SIG-M5 treated with dmso at 0.1 percent for 504 hours (cell line): ENCODE measurements at regions not wholly inside any gene's neighbourhood (a gene's known extent, or its start where the extent isn't known, plus 50 kb on each side); places are given as distances from the start of the nearest gene placed in this dataset.

Experiments used
- DNase-seq: peaks from one replicate; lab custom pipeline; 2025; ENCODE audit not compliant: unreplicated experiment; lab: John Stamatoyannopoulos, UW

DNA sequence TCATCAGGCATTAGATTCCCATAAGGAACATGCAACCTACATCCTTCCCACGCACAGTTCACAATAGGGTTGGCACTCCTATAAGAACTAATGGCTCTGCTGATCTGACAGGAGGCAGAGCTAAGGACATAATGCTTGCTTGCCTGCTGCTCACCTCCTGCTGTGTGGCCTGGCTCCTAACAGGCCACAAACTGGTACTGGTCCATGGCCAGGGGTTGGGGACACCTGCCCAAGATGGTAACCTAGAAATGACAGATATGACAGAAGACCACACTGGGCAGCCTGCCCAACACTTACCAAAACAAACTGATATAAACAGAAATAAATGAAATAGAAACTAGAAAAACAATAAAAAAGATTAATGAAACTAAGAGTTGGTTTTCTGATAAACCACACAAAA lies 325.6 kb downstream of the SEC23A start:
- DNase-seq, result no peak

DNA sequence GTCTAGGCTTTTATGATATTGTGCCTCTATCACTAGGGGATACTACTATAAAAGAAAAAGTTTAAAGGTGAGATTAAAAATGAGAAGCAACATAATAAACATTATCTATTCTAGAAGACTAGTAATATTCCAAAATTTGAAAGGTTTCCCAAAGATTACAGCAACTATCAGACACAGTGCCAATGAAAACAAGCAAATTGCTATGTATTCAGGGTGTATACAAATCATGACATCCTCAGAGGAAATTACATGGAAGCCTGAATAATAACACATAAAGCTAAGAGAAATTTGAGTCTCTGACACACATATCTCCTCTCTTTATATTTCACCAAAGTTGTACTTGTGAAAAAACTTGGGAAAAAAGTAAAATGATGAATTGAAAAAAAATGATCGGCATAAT lies 327.0 kb downstream of the SEC23A start:
- DNase-seq, result no peak

DNA sequence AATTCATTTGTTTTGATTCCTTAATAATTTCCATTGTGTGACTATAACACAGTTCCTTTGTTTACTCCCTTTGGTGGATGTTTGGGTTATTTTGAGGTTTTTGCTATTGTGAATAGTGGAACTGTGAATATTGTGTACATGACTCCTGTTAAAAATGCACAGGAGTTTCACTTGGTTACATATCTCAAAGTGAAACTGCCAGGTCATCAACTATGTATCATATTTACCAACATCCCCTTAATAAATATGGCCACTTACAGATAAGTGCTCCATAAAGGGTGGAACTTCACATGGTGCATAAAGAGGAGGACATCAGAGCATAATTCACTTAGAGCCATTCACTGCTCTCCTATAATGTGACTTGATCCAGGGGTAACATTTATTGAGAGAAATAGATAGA lies 328.9 kb downstream of the SEC23A start:
- no peak for DNase-seq

DNA sequence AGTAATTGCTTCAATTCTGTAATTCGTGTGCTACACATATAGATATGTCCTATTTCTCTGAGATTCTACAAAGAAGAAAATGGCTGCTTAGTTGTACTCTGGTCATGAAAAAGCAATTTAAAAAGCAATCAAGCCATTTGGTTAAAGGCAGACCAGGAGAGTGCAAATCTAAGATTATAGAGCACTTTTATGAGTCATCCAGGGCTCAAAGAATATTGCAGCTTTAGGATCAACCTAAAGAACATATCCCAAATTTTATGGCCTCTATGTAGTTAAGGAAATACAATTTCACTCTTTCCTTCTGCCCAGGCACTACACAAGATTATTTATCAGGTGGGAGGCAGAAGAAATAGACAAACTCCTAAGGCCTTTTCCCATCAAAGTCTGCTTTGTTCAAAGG lies 332.8 kb downstream of the SEC23A start:
- no peak for DNase-seq

GRCh38 chr14:38762845-38763244 lies 340.2 kb downstream of the SEC23A start:
- no peak for DNase-seq

GRCh38 chr14:38762426-38762825 lies 340.6 kb downstream of the SEC23A start:
- no peak for DNase-seq

- DNase-seq, result no peak
Observed at GRCh38 chr14:38761033-38761432, 342.0 kb downstream of the SEC23A start.

DNA sequence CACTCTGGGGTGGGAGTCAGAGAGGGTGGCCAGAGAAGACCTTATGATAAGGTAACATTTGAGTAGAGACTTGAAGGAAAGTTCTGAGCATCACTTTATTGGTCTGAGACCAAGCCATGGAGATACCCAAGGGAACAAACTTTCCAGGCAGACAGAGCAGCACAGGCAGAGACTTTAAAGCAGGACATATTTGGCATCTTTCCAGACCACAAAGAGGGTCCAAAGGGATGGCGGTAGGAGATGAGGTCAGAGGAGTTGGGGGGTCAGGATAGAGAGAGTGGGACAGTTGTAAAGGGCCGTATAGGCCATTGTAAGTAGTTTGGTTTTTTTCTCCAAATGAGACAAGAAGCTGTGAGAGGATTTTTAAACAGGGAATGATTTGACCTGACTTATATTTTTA lies 344.4 kb downstream of the SEC23A start:
- no peak for DNase-seq

DNA sequence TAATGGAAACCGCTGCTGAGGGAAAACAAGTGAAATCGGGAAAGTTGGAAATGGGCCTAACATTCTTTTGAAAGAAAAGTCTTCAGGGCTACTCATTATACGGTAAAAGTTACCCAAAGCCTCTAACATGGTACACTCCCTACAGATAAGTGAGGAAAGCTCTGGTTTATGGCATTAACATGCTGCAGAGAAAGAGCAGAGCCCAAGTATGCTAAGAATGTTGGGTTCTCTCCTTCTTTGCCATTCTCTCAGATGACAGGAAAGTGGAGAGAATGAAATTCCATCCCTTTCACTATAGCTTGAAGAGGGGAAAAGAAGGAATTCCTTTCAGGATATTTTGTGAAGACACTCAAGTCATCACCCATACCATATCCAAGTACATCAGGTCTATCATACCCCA lies 348.0 kb downstream of the SEC23A start:
- no peak for DNase-seq

GRCh38 chr14:38752750-38753149 lies 350.3 kb downstream of the SEC23A start:
- DNase-seq, result no peak

- no peak for DNase-seq
Observed at GRCh38 chr14:38752341-38752740, 350.7 kb downstream of the SEC23A start.

DNA sequence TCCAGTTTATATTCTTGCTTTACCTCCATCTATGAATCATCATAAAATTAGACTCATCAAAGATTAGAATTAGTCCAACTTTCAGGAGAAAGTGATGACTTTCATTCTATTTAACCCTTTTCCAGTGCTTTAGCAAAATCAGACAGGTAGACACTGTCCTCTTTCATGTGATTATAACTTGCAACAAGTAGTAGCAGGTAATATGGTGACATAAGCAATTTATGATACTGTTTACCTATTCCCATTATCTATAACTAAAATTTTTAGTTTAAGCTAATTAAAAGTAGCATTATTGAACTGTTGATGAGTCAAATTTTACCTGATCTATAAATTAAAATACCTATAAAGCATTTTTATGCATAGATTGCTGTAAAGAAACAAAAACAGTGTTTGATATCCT lies 351.6 kb downstream of the SEC23A start:
- no peak for DNase-seq

DNA sequence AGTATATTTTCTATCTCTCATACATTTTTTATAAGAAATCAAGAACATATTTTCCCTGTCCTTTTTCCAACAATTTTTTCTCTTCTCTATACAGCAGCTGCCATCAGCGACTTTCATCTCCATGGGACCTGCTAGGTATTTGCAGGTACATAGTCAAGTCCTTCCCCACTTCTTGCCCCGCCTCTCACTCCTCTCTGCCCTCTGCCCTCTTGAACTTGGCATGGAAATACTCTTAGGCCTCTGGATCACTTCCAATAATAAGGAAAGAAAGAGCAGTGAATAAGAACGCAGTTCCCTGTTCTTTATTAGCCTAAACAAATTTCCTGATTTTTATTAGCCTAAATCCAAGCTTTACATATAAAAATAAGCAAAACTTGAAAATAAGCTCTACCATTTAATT lies 353.1 kb downstream of the SEC23A start:
- DNase-seq, result no peak

DNA sequence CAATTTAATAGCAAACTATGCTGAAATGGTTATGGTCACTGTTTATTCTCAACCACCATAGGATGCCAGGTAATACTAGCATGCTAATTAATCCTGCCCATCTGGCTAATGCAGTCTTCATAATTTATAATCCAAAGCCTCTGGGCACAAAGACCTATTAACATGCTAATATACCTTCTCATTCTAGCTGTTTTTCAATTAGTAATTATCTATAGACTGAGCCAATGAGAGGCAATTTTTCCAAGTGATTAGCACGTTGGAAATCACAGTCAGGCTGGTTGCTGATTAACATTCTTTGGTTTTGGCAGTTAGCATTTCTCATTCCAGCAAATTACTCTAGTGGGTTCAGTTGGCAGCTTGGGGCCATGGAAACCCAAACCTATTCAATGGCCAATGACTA lies 357.2 kb downstream of the SEC23A start:
- no peak for DNase-seq

GRCh38 chr14:38743966-38744584 lies 359.0 kb downstream of the SEC23A start:
- no peak for DNase-seq

- DNase-seq, result no peak
Observed at GRCh38 chr14:38737686-38738407, 365.2 kb downstream of the SEC23A start.

DNA sequence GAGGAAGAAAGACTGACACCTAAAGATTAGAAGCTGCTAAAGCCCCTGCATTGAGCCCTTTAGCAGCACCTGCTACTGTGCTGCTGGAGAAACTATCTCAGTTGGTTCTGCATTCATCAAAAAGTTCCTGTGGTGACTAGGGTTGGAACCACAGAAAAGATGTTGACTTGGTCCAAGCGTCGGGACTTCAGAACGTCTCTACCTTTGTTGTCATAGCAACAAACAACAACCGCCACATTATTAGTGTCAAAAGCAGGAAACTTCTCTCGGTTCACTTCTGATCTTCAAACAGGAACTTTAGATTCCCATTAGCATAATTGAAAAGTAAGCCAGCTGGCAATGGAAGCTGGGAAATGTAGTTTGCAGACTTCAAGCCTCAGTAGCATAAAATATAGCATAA lies 368.0 kb downstream of the SEC23A start:
- DNase-seq, result no peak

- DNase-seq, result no peak
Observed at GRCh38 chr14:38731962-38732361, 371.1 kb downstream of the SEC23A start.

DNA sequence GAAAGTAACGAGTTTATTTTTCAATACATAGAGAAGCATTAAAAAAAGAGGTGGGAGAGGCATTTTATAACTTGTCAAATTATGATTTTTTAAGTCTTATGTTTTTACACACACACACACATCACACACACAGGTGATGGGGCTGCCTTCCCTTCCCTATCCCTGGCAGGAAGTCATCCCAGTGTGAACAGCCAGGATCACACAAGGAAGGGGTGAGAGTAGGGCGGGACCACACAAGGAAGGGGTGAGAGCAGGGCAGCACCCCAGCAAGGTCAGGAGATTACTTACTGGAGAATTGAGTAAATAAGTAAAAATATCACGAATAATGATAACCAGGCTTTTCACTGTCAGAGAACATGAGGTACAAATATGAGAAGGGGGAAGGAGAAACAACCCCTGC lies 372.6 kb downstream of the SEC23A start:
- no peak for DNase-seq

DNA sequence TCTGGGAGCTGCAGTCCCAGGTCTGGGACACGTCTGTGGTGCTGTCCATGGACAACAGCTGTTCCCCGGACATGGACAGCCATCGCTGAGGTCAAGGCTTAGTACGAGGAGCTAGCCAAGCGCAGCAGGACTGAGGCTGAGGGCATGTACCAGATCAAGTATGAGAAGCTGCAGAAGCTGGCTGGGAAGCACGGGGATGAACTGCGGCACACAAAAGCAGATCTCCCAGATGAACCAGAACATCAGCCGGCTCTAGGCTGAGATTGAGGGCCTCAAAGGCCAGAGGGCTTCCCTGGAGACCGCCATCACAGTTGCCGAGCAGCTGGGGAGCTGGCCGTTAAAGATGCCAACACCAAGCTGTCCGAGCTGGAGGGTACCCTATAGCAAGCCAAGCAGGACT lies 375.3 kb downstream of the SEC23A start:
- DNase-seq, result no peak

GRCh38 chr14:38724621-38725020 lies 378.4 kb downstream of the SEC23A start:
- DNase-seq, result no peak

DNA sequence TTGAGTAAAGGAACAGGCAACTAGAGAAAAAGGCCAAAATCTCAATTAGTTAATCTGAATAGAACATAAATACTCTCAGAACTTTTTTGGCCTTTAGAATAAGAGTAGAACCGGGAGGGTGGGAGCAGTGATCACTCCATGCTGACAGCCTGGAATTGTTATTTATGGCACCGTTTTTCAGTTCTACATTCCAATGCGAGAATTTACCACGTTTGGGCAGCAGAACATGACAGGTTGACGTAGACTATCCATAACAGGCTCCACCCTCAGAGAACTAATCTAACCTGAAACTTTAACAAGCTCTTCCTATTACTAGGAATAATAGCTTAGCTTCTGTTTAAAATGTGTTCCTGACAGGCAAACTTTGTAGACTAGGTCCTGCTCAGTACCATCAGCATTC lies 379.1 kb downstream of the SEC23A start:
- no peak for DNase-seq

- no peak for DNase-seq
Observed at GRCh38 chr14:38723277-38723676, 379.8 kb downstream of the SEC23A start.
